H9 (cell line): ENCODE measurements at regions not wholly inside any gene's neighbourhood (a gene's known extent, or its start where the extent isn't known, plus 50 kb on each side); places are given as distances from the start of the nearest gene placed in this dataset.

Source experiments
- DNase-seq: peaks from one replicate; pipeline ENCODE4 v3.0.0-alpha.2; 2017
- H2AFZ ChIP-seq: one replicate; pipeline ENCODE4 v1.6.1; 2013; ENCODE audit warnings: mild to moderate bottlenecking, low read length, control low read depth, moderate library complexity
- H2AK5ac ChIP-seq: 2 replicates; pipeline ENCODE4 v1.6.1; 2013; ENCODE audit warnings: low read length, control low read depth, mixed read lengths; ENCODE audit not compliant: insufficient read length
- H2BK120ac ChIP-seq: one replicate; pipeline ENCODE4 v1.6.1; 2013; ENCODE audit warnings: low read depth, mild to moderate bottlenecking, low read length, control low read depth, inconsistent platforms; ENCODE audit not compliant: poor library complexity, severe bottlenecking
- H2BK12ac ChIP-seq: 2 replicates; pipeline ENCODE4 v1.6.1; 2013; ENCODE audit warnings: low read length, control low read depth, mixed read lengths, low read depth; ENCODE audit not compliant: insufficient read length
- H2BK15ac ChIP-seq: 2 replicates; pipeline ENCODE4 v1.6.1; 2013; ENCODE audit warnings: low read depth, low read length, control low read depth
- H2BK20ac ChIP-seq: one replicate; pipeline ENCODE4 v1.6.1; 2013; ENCODE audit warnings: low read depth, mild to moderate bottlenecking, low read length, control low read depth, inconsistent platforms; ENCODE audit not compliant: poor library complexity, severe bottlenecking
- H2BK5ac ChIP-seq: 2 replicates; pipeline ENCODE4 v1.6.1; 2013; ENCODE audit warnings: low read length, control low read depth, mixed read lengths; ENCODE audit not compliant: insufficient read length
- H3K14ac ChIP-seq: 2 replicates; pipeline ENCODE4 v1.6.1; 2013; ENCODE audit warnings: low read length, control low read depth; ENCODE audit not compliant: insufficient read depth
- H3K18ac ChIP-seq: 2 replicates; pipeline ENCODE4 v1.6.1; 2013; ENCODE audit warnings: low read depth, mild to moderate bottlenecking, mixed read lengths, low read length, control low read depth; ENCODE audit not compliant: insufficient read length
- H3K23ac ChIP-seq: 2 replicates; pipeline ENCODE4 v1.6.1; 2013; ENCODE audit warnings: low read length, control low read depth, mixed read lengths, low read depth; ENCODE audit not compliant: insufficient read length
- H3K23me2 ChIP-seq: 2 replicates; pipeline ENCODE4 v1.6.1; 2013; ENCODE audit warnings: low read depth, mild to moderate bottlenecking, mixed read lengths, low read length, control low read depth; ENCODE audit not compliant: insufficient read length, poor library complexity, severe bottlenecking
- H3K27ac ChIP-seq: 2 replicates; pipeline ENCODE4 v1.5.1; 2013; ENCODE audit warnings: low read length, control low read depth, mixed read lengths, low read depth; ENCODE audit not compliant: insufficient read length
- H3K27me3 ChIP-seq: 2 replicates; pipeline ENCODE4 v1.6.1; 2013; ENCODE audit warnings: low read length, control low read depth, inconsistent platforms; ENCODE audit not compliant: insufficient read depth
- H3K4ac ChIP-seq: 2 replicates; pipeline ENCODE4 v1.6.1; 2013; ENCODE audit warnings: low read depth, mild to moderate bottlenecking, control low read depth, inconsistent platforms, low read length, moderate library complexity
- H3K4me1 ChIP-seq: 2 replicates; pipeline ENCODE4 v1.6.1; 2013; ENCODE audit warnings: low read length, control low read depth, inconsistent platforms; ENCODE audit not compliant: insufficient read depth
- H3K4me2 ChIP-seq: 2 replicates; pipeline ENCODE4 v1.6.1; 2013; ENCODE audit warnings: low read length, control low read depth, mixed read lengths; ENCODE audit not compliant: insufficient read length, insufficient read depth
- H3K56ac ChIP-seq: 2 replicates; pipeline ENCODE4 v1.6.1; 2013; ENCODE audit warnings: low read depth, mild to moderate bottlenecking, mixed read lengths, low read length, control low read depth; ENCODE audit not compliant: insufficient read length
- H3K79me1 ChIP-seq: 2 replicates; pipeline ENCODE4 v1.6.1; 2013; ENCODE audit warnings: low read depth, mild to moderate bottlenecking, moderate library complexity, low read length, control low read depth, inconsistent platforms; ENCODE audit not compliant: insufficient read depth, poor library complexity, severe bottlenecking
- H3K79me2 ChIP-seq: 2 replicates; pipeline ENCODE4 v1.6.1; 2013; ENCODE audit warnings: low read length, control low read depth, inconsistent platforms; ENCODE audit not compliant: insufficient read depth
- H3K9ac ChIP-seq: 2 replicates; pipeline ENCODE4 v1.6.1; 2013; ENCODE audit warnings: low read length, control low read depth, mixed read lengths; ENCODE audit not compliant: insufficient read length; ENCODE audit errors: extremely low read depth
- H3K9me3 ChIP-seq: one replicate; pipeline ENCODE4 v1.6.1; 2013; ENCODE audit warnings: low read depth, low read length, inconsistent platforms; ENCODE audit not compliant: control insufficient read depth
- H3T11ph ChIP-seq: one replicate; pipeline ENCODE4 v1.6.1; 2013; ENCODE audit warnings: mild to moderate bottlenecking, low read length, control low read depth, inconsistent platforms
- H4K20me1 ChIP-seq: one replicate; pipeline ENCODE4 v1.6.1; 2013; ENCODE audit not compliant: control insufficient read depth, insufficient read length, insufficient read depth
- H4K5ac ChIP-seq: 2 replicates; pipeline ENCODE4 v1.6.1; 2013; ENCODE audit warnings: low read depth, mild to moderate bottlenecking, mixed read lengths, low read length, control low read depth; ENCODE audit not compliant: insufficient read length
- H4K8ac ChIP-seq: replicated peaks from 2 replicates; pipeline ENCODE4 v1.6.1; 2013; ENCODE audit warnings: low read length, control low read depth, mixed read lengths, low read depth; ENCODE audit not compliant: insufficient read length
- H4K91ac ChIP-seq: 2 replicates; pipeline ENCODE4 v1.6.1; 2013; ENCODE audit warnings: low read depth, mild to moderate bottlenecking, moderate library complexity, mixed read lengths, low read length, control low read depth; ENCODE audit not compliant: insufficient read length
- H3K27ac Mint-ChIP-seq, 3 experiments: 2 replicates in 2 of 3; 3 replicates in 1 of 3; pipeline ENCODE4 v1.8.0; 2020 to 2021; ENCODE audit warnings: mixed read lengths in 3 of 3, mild to moderate bottlenecking in 1 of 3, moderate library complexity in 1 of 3
- H3K27me3 Mint-ChIP-seq: 2 replicates; pipeline ENCODE4 v1.8.0; 2021; ENCODE audit warnings: low read depth, mild to moderate bottlenecking, moderate library complexity, mixed read lengths
- H3K36me3 Mint-ChIP-seq, 3 experiments: 2 replicates in 2 of 3; 3 replicates in 1 of 3; pipeline ENCODE4 v1.8.0; 2020 to 2021; ENCODE audit warnings: low read depth in 3 of 3, mixed read lengths in 3 of 3; ENCODE audit not compliant: insufficient read depth in 1 of 3
- H3K4me1 Mint-ChIP-seq, 2 experiments: 2 replicates each; pipeline ENCODE4 v1.8.0; 2020; ENCODE audit warnings: mixed read lengths in 2 of 2
- H3K4me3 Mint-ChIP-seq, 2 experiments: 2 replicates in 1 of 2; 3 replicates in 1 of 2; pipeline ENCODE4 v1.8.0; 2020 to 2021; ENCODE audit warnings: mild to moderate bottlenecking in 2 of 2, mixed read lengths in 2 of 2, moderate library complexity in 1 of 2
- H3K9me3 Mint-ChIP-seq, 2 experiments: 2 replicates in 1 of 2; 3 replicates in 1 of 2; pipeline ENCODE4 v1.8.0; 2020; ENCODE audit warnings: mild to moderate bottlenecking in 2 of 2, mixed read lengths in 2 of 2, moderate library complexity in 1 of 2
- CTCF ChIP-seq: fragments of 200-600 bp; sonication (generic); conservative IDR thresholded peaks from 3 replicates; pipeline ENCODE4 v1.8.0; 2021; ENCODE audit warnings: antibody characterized with exemption, mild to moderate bottlenecking
- WGBS: extraction: QIAGEN DNeasy Blood & Tissue Kit; methylation state at CpG from one replicate; pipeline ENCODE4 v1.1.7; 2013; ENCODE audit warnings: missing lambda C conversion rate, low lambda C conversion rate, mixed read lengths; ENCODE audit not compliant: insufficient read length; ENCODE audit errors: extremely low coverage; 5-methylcytosine and 5-hydroxymethylcytosine counted together

- H4K20me1 ChIP-seq: no peaks in the 10 kb centered on the region
- H3K36me3 Mint-ChIP-seq: peaks cover 29 to 44% (median 30%) of the 10 kb centered on the region in 3 experiments
- no peaks in the 10 kb centered on the region for H3K27me3 ChIP-seq
- no peak overlapping the region for H4K5ac ChIP-seq
- no peaks in the 10 kb centered on the region for H3K79me1 ChIP-seq
- H3K4me1 Mint-ChIP-seq: peaks cover 5 to 11% of the 10 kb centered on the region in 2 experiments
- H2BK15ac ChIP-seq: no peak overlapping the region
- no peaks in the 10 kb centered on the region for H3K9me3 ChIP-seq
- no peak overlapping the region for H3K27ac Mint-ChIP-seq
- H3K18ac ChIP-seq: no peak overlapping the region
- no peak for TF ChIP-seq CTCF
- no peak overlapping the region for H3T11ph ChIP-seq
- H2AFZ ChIP-seq: no peak overlapping the region
- H3K79me2 ChIP-seq: no peaks in the 10 kb centered on the region
- no peak overlapping the region for H4K8ac ChIP-seq
- no peaks in the 10 kb centered on the region for H3K27me3 Mint-ChIP-seq
- H3K9ac ChIP-seq: no peak overlapping the region
- H2BK20ac ChIP-seq: no peak overlapping the region
- H3K4me1 ChIP-seq: no peaks in the 10 kb centered on the region
- no peak for DNase-seq
- no peak overlapping the region for H2AK5ac ChIP-seq
- no peak overlapping the region for H4K91ac ChIP-seq
- no peak overlapping the region for H3K4me2 ChIP-seq
- H3K23ac ChIP-seq: no peak overlapping the region
- no peak overlapping the region for H2BK5ac ChIP-seq
- H3K56ac ChIP-seq: no peak overlapping the region
- no peak overlapping the region for H3K27ac ChIP-seq
- no CpG with 5 or more reads among the region's 2 CpGs for WGBS
- no peak overlapping the region for H3K14ac ChIP-seq
- H3K9me3 Mint-ChIP-seq: peaks cover 26% of the 10 kb centered on the region in 2 experiments
- H3K23me2 ChIP-seq: no peaks in the 10 kb centered on the region
- H3K4me3 Mint-ChIP-seq: no peak overlapping the region
- no peak overlapping the region for H2BK120ac ChIP-seq
- no peak overlapping the region for H3K4ac ChIP-seq
- no peak overlapping the region for H2BK12ac ChIP-seq
Measured at GRCh38 chrX:16526003-16526402, 124.0 kb upstream of the S100G start.
